Lung microvascular endothelial cell (primary cell): ENCODE measurements at regions not wholly inside any gene's neighbourhood (a gene's known extent, or its start where the extent isn't known, plus 50 kb on each side); places are given as distances from the start of the nearest gene placed in this dataset.

Source experiments
- DNase-seq, 2 donors: peaks; one replicate each; pipeline versions ENCODE4 v3.0.0 to v3.0.0-alpha.2; 2010; ENCODE audit warnings: low read depth in 2 of 2

GRCh38 chr18:73646772-73647171, 500.9 kb downstream of the FBXO15 start:
- DNase-seq = peak; percentile 30 to 92

GRCh38 chr18:73646196-73646595, 501.4 kb downstream of the FBXO15 start:
- DNase-seq = peak; percentile 28 to 44

DNA sequence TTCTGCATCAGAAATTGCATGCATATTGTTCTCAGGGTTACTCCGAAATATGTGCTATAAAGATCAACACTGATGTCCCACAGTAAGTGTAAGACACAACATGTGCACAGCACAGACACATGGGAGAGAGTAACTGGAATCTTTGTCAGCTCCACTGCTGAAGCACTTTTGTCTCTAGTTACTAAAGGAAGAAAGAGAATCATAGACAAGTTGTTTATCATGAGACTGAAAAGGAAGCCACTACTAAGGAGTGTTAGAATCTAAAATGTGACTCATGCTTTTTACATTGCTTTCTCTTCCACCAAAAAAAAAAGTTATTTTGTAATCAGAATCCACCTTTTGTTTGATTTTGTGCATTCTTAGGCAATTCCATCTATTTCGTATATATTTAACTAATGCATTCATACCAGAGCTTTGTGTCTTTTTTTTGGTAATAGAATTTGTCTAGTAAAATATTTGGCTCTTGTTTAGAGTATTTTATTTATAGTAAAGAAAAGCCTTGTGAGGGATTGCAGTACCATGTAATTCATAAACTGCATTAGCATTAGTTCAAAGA, 502.4 kb downstream of the FBXO15 start:
- DNase-seq = peak in 1 of 2 donors; percentile 71

- DNase-seq = no peak
These were observed 507.8 kb downstream of the FBXO15 start for GRCh38 chr18:73639788-73640187.

DNA sequence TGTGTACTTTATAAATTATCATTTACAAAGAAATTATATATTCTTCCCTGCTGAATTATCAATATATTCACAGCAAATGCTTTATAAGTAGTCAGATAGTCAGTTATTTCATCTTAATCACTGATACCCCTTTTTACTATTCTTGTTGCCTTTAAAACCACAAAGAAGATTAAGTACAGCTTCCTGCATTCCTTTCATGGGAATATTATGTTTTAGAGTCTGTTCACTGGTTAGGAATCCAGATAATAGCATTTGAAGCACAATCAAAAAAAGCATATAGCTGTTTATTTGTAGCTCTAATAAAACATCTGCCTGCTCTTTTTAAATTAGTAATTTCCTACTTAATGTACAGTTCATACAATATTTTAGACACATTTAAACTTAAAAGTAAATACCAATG, 508.9 kb downstream of the FBXO15 start:
- DNase-seq = peak in 1 of 2 donors; percentile 19

DNA sequence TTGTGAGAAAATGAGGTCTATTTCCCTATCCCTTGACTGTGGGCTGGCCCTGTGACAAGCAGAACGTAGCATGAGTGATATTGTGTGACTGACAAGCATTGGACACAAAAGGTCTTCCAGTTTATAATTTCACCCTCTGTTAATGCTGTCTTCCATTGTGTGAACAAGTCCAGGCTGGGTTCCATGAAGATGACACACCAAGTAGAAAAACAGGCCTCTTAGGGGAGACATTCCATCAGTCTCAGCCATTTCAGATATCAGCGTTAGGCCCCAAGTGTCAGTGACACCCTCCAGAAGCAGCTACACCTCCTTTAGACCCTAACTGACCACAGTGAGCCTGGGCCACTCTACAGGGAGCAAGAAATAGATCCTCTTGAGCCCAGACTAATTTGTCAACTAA, 511.3 kb downstream of the FBXO15 start:
- DNase-seq = no peak

GRCh38 chr18:73626859-73627258, 520.8 kb downstream of the FBXO15 start:
- peak in 1 of 2 donors; percentile 74 for DNase-seq

DNA sequence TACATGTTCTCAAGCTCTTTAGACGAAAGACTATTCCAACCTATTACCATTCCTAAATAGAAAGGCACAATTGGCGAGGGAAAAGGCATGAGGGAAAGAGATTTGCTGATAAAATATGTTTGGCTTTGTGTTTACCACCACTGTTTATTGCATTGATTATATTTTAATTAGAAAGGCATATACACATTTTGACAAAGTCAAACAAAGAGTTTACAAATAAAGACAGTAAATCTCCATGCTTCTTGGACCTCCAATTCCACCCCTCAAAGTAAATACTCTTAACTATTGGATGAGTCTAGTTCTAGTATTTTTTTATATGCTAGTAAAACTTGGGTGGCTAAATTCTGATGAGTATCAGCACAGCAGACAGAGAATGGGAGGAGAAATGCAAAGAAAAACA, 521.4 kb downstream of the FBXO15 start:
- no peak for DNase-seq

- DNase-seq = no peak
These were observed 526.5 kb downstream of the FBXO15 start for GRCh38 chr18:73621091-73621490.

- no peak for DNase-seq
These were observed 529.7 kb downstream of the FBXO15 start for GRCh38 chr18:73617981-73618380.

DNA sequence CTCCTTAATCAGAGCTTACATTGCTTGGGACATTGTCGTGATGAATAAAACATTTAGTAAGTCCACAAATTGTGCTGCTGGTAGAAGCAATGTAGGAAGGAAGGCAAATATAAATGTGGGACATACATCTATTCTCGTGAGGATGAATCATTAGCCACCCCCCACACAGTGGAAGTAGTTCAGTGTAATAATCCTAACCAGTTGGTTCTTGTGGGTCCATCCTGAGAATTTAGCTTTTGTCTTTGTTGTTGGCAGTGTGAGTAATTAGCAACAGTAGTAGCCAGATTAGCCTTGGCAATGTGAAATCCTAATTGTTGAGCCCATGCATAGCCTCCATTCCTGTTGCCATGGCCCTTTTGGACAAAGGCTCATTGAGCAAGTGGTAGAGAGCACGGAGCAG, 532.1 kb downstream of the FBXO15 start:
- no peak for DNase-seq

- peak in 1 of 2 donors; percentile 54 for DNase-seq
These were observed 532.8 kb downstream of the FBXO15 start for GRCh38 chr18:73614812-73615211.

- no peak for DNase-seq
These were observed 533.8 kb downstream of the FBXO15 start for GRCh38 chr18:73613706-73614340.

DNA sequence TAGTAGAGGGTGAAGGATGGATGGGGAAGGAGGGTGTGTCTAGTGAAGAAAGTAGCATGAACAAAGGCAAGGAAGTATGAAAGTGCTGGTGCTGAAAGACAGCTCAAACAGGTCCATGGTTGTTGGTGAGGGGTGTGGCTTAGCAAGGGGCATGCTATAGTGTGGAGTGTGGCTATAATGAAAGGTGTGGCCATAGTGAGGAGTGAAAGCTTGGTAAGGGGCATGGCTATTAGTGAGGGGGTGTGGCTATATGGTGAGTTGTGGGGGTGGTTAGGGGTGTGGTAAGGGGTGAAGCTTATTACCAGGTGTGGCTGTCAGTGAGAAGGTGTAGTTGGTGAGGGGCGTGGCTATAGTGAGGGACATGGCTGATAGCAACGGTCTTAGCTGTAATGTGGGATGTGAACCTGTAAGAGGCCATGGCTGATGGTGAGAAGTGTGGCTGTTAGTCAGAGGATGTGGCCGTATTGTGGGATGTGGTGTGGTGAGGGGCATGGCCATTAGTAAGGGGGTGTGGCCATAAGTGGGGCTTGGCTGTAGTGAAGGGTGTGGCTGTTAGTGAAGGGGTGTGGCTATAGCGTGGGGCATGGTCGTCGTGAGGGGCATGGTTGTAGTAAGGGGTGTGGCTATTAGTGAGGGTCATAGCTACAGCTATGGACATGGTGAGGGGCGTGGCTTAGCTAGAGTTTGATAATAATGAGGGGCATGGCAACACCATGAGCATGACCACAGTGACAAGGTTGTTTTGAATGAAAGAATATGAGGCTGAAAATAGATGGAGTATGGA, 549.6 kb downstream of the FBXO15 start:
- no peak for DNase-seq

DNA sequence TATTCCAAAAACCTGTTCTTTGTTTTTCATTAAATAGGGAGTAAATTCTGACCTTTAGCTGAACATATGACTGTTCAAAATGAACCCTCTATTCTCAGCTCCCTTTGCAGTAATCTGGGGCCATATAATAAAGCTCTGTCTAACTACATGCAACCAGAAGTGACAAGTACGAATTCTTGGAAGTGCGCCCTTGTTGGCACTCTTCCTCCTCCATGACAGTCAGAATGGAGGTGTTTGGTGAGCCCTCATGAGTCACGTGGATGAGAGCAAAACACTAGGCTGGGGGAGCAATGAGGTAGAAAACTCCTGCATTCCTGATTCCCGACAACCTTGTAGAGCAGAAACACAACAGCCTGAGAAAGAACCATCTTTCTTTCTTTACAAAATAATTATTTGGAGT, 552.9 kb downstream of the FBXO15 start:
- DNase-seq = no peak

DNA sequence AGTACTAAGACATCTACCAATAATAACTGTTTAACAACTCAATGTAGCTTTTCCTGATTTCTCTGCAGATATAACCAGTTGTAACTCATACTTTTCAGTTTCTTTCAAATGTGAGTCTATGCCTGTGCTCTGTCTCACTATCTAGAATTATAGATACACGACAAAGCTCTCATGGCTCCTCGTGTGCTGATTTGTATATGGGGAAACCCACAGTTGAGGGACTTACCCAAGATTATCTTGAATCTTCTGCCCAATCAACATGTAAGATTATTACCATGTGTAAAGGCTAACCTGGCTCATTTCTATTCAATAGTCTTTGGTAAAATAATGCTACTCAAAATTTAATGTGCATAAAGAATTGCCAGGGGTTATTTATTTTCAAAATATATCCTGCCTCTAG, 554.4 kb downstream of the FBXO15 start:
- DNase-seq = no peak

DNA sequence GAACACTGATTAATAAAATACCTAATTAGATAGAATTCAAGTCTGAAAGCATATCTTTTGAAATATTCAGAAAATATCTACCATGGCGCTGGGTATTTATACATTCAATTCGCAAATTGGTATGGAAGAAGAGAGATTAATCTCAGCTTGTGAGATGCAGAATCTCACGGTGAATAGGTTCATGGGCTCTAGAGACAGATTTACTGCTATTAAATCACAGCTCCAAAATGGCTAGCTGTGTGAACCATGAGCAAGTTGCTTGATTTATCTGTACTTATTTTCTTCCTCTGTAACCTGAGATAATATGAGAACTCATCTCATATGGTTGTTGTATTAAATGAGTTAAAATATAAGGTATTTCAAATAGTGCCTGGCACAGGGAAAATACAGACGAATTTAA, 556.7 kb downstream of the FBXO15 start:
- DNase-seq = no peak

- no peak for DNase-seq
These were observed 567.9 kb downstream of the FBXO15 start for GRCh38 chr18:73579698-73580097.

DNA sequence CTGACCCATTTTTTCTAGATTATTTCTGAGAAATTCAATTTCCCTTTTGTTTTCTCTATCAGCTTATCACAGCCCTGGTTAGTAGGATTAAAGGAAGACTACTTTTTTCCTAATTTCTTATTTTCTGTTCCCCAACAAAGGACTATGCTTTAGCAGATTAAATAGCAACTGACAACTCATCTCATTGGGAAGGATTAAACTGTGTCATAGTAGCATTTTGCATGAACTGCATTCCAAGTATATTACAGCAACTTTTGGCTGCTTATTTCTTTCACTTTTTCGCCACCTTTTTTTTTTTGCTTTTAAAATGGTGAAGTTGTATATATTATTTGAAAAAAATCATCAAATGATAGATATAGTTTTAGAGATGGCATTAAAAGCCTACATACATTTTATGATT, 570.3 kb downstream of the FBXO15 start:
- peak in 1 of 2 donors; percentile 10 for DNase-seq

DNA sequence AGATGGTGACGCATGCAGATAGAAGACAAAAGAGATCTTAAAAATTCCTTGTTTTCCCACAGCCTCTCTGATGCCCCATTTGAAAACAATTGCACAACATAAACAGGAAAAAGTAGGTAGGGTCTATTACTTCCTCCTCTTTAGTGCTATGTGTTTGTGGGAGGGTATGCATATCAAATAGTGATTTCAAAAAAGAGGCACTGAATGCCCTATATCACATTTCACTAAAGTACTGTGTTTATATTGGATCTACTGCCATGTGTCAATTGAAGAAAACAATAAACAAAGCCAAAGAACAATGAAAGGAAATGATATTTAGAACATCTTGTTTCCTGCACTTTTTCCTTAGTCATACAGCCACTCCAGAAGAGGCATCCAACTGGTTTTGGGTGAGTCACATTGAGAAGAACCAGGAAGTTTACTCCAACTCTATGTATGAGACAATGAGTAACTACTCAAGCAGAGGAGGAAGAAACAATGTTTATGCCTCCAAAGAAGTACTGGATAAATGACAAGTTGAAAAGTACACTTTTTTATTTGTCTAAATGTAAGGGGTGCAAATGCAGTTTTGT, 583.6 kb downstream of the FBXO15 start:
- peak; percentile 84 to 97 for DNase-seq

DNA sequence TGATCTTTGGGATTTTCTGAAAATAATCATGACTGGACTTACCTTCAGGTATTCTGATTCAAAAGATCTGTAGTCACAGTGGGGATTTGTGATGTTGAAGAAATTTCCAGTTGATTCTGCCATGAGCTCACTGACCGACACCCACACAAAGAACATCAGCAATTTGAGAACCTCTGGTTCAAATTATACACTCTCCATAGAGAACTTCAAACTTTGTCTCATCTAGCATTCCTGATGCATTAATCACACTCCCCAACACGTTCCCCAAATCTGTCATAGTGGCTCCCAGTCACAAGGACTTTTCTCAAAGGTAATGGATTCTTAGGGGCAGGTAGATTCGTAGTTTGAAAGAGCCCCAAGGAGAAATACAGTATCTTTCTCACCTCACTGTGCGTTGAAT, 584.3 kb downstream of the FBXO15 start:
- DNase-seq = peak; percentile 22 to 40

- no peak for DNase-seq
These were observed 590.7 kb downstream of the FBXO15 start for GRCh38 chr18:73556904-73557303.

- DNase-seq = no peak
These were observed 595.5 kb downstream of the FBXO15 start for GRCh38 chr18:73552171-73552570.
